ENCODE measurements at regions not wholly inside any gene's neighbourhood (a gene's known extent, or its start where the extent isn't known, plus 50 kb on each side); places are given as distances from the start of the nearest gene placed in this dataset.

- TF ChIP-seq CTCF (IDR thresholded peaks at IDR 0.05): no peak
- TF ChIP-seq POLR2A (IDR thresholded peaks at IDR 0.05): no peak
- no peak for TF ChIP-seq EP300 (IDR thresholded peaks at IDR 0.05)
- TF ChIP-seq POLR2AphosphoS5 (IDR thresholded peaks at IDR 0.05): no peak
These were observed 107.7 kb upstream of the POU2AF2 start for GRCh38 chr11:111137846-111138245.

Data from upper lobe of left lung (tissue), 4 donors.